Stimulated activated effector memory CD8-positive, alpha-beta T cell treated with anti-CD3 and anti-CD28 coated beads, Interleukin-12 subunit alpha, Interleukin-12 subunit beta, amount 100 ng/mL, for 72 hours (primary cell): ENCODE measurements at regions not wholly inside any gene's neighbourhood (a gene's known extent, or its start where the extent isn't known, plus 50 kb on each side); places are given as distances from the start of the nearest gene placed in this dataset.
"Not testable (repeated sequence)": the region's sequence is repeated elsewhere in the genome, so short reads cannot be mapped to it uniquely, and the experiment has no call there.

ENCODE experiments used
- ATAC-seq: fragments of 150-1000 bp; cut with Tn5 transposase; 2 replicates; pipeline ENCODE4 v1.10.0; 2021
- DNase-seq, 2 donors: peaks; one replicate each; pipeline ENCODE4 v3.0.0; 2021 to 2022; ENCODE audit warnings: low spot score in 2 of 2
- H3K27ac Mint-ChIP-seq: one replicate; pipeline ENCODE4 v1.8.0; 2022; ENCODE audit warnings: mild to moderate bottlenecking, mixed read lengths
- H3K36me3 Mint-ChIP-seq: one replicate; pipeline ENCODE4 v1.8.0; 2022; ENCODE audit warnings: mild to moderate bottlenecking, mixed read lengths
- H3K4me1 Mint-ChIP-seq: one replicate; pipeline ENCODE4 v1.8.0; 2022; ENCODE audit warnings: mixed read lengths
- H3K4me3 Mint-ChIP-seq: one replicate; pipeline ENCODE4 v1.8.0; 2022; ENCODE audit warnings: mild to moderate bottlenecking, mixed read lengths
- H3K9me3 Mint-ChIP-seq: one replicate; pipeline ENCODE4 v1.8.0; 2022; ENCODE audit warnings: mixed read lengths

GRCh38 chr20:56689318-56689717 lies 60.2 kb downstream of the TFAP2C start:
- Mint-ChIP-seq H3K27ac (no peak overlapping the region), H3K4me3 (no peak overlapping the region), H3K9me3 (peaks cover 2% of the 10 kb centered on the region), H3K36me3 (no peaks in the 10 kb centered on the region), H3K4me1 (no peaks in the 10 kb centered on the region)
- ATAC-seq (no peak), DNase-seq (no peak)

- ATAC-seq, result no peak
- Mint-ChIP-seq H3K9me3 (peaks cover 2% of the 10 kb centered on the region), H3K4me1 (no peaks in the 10 kb centered on the region), H3K36me3 (no peaks in the 10 kb centered on the region), H3K27ac (no peak overlapping the region), H3K4me3 (no peak overlapping the region)
- DNase-seq, result no peak
Measured at GRCh38 chr20:56689852-56690485, 60.9 kb downstream of the TFAP2C start.

- H3K9me3 Mint-ChIP-seq, result peaks cover 2% of the 10 kb centered on the region
- no peak overlapping the region for H3K27ac Mint-ChIP-seq
- ATAC-seq, result no peak
- no peak for DNase-seq
- no peaks in the 10 kb centered on the region for H3K36me3 Mint-ChIP-seq
- H3K4me1 Mint-ChIP-seq, result no peaks in the 10 kb centered on the region
- H3K4me3 Mint-ChIP-seq, result no peak overlapping the region
Measured at GRCh38 chr20:56690531-56691175, 61.5 kb downstream of the TFAP2C start.

- H3K4me3 Mint-ChIP-seq, result no peak overlapping the region
- no peaks in the 10 kb centered on the region for H3K4me1 Mint-ChIP-seq
- no peak overlapping the region for H3K27ac Mint-ChIP-seq
- H3K9me3 Mint-ChIP-seq, result peaks cover 2% of the 10 kb centered on the region
- H3K36me3 Mint-ChIP-seq, result no peaks in the 10 kb centered on the region
- ATAC-seq, result no peak
- no peak for DNase-seq
Measured at GRCh38 chr20:56691325-56691998, 62.4 kb downstream of the TFAP2C start.

GRCh38 chr20:56693217-56693616 lies 64.1 kb downstream of the TFAP2C start:
- Mint-ChIP-seq H3K9me3 (peaks cover 2% of the 10 kb centered on the region), H3K4me3 (no peak overlapping the region), H3K27ac (no peak overlapping the region), H3K36me3 (no peaks in the 10 kb centered on the region), H3K4me1 (no peaks in the 10 kb centered on the region)
- DNase-seq (no peak), ATAC-seq (no peak)

GRCh38 chr20:56697476-56697875 lies 68.4 kb downstream of the TFAP2C start:
- no peak for DNase-seq
- no peaks in the 10 kb centered on the region for H3K36me3 Mint-ChIP-seq
- no peaks in the 10 kb centered on the region for H3K4me1 Mint-ChIP-seq
- no peak for ATAC-seq
- H3K4me3 Mint-ChIP-seq, result no peak overlapping the region
- H3K27ac Mint-ChIP-seq, result no peak overlapping the region
- H3K9me3 Mint-ChIP-seq, result peaks cover 2% of the 10 kb centered on the region

- H3K27ac Mint-ChIP-seq, result no peak overlapping the region
- H3K9me3 Mint-ChIP-seq, result no peaks in the 10 kb centered on the region
- DNase-seq, result no peak
- no peak for ATAC-seq
- H3K4me3 Mint-ChIP-seq, result no peak overlapping the region
- H3K4me1 Mint-ChIP-seq, result no peaks in the 10 kb centered on the region
- no peaks in the 10 kb centered on the region for H3K36me3 Mint-ChIP-seq
Measured at GRCh38 chr20:56698297-56698696, 69.2 kb downstream of the TFAP2C start.

- Mint-ChIP-seq H3K4me1 (no peaks in the 10 kb centered on the region), H3K36me3 (no peaks in the 10 kb centered on the region), H3K4me3 (no peak overlapping the region), H3K9me3 (no peaks in the 10 kb centered on the region), H3K27ac (no peak overlapping the region)
- DNase-seq (no peak), ATAC-seq (no peak)
Measured at GRCh38 chr20:56698749-56699148, 69.6 kb downstream of the TFAP2C start.

- Mint-ChIP-seq H3K4me1 (no peaks in the 10 kb centered on the region), H3K4me3 (no peak overlapping the region), H3K9me3 (peaks cover 3% of the 10 kb centered on the region), H3K36me3 (no peaks in the 10 kb centered on the region), H3K27ac (no peak overlapping the region)
- ATAC-seq (no peak), DNase-seq (no peak)
Measured at GRCh38 chr20:56702931-56703840, 74.1 kb downstream of the TFAP2C start.

- Mint-ChIP-seq H3K9me3 (peaks cover 3% of the 10 kb centered on the region), H3K4me1 (no peaks in the 10 kb centered on the region), H3K27ac (no peak overlapping the region), H3K36me3 (no peaks in the 10 kb centered on the region), H3K4me3 (no peak overlapping the region)
- ATAC-seq (no peak), DNase-seq (no peak)
Measured at GRCh38 chr20:56706867-56707360, 77.8 kb downstream of the TFAP2C start.

GRCh38 chr20:56708991-56709390 lies 79.9 kb downstream of the TFAP2C start:
- Mint-ChIP-seq H3K4me3 (no peak overlapping the region), H3K36me3 (no peaks in the 10 kb centered on the region), H3K27ac (no peak overlapping the region), H3K4me1 (no peaks in the 10 kb centered on the region), H3K9me3 (peaks cover 3% of the 10 kb centered on the region)
- DNase-seq (no peak), ATAC-seq (peak; percentile 31)

GRCh38 chr20:56710125-56710524 lies 81.0 kb downstream of the TFAP2C start:
- ATAC-seq (no peak), DNase-seq (no peak)
- Mint-ChIP-seq H3K4me1 (no peaks in the 10 kb centered on the region), H3K36me3 (no peaks in the 10 kb centered on the region), H3K9me3 (peaks cover 3% of the 10 kb centered on the region), H3K4me3 (no peak overlapping the region), H3K27ac (no peak overlapping the region)

GRCh38 chr20:56710577-56710976 lies 81.5 kb downstream of the TFAP2C start:
- ATAC-seq, H3K27ac Mint-ChIP-seq, H3K4me3 Mint-ChIP-seq, DNase-seq, H3K9me3 Mint-ChIP-seq, H3K36me3 Mint-ChIP-seq, H3K4me1 Mint-ChIP-seq: not testable (repeated sequence)

GRCh38 chr20:56711018-56711417 lies 81.9 kb downstream of the TFAP2C start:
- DNase-seq, result no peak
- Mint-ChIP-seq H3K36me3 (no peaks in the 10 kb centered on the region), H3K27ac (no peak overlapping the region), H3K4me3 (no peak overlapping the region), H3K9me3 (peaks cover under 1% of the 10 kb centered on the region), H3K4me1 (no peaks in the 10 kb centered on the region)
- no peak for ATAC-seq

- Mint-ChIP-seq H3K4me1 (no peaks in the 10 kb centered on the region), H3K27ac (no peak overlapping the region), H3K4me3 (no peak overlapping the region), H3K36me3 (no peaks in the 10 kb centered on the region), H3K9me3 (no peaks in the 10 kb centered on the region)
- ATAC-seq, result no peak
- DNase-seq, result no peak
Measured at GRCh38 chr20:56715309-56715708, 86.2 kb downstream of the TFAP2C start.
